RWPE2 (cell line): ENCODE measurements at regions not wholly inside any gene's neighbourhood (a gene's known extent, or its start where the extent isn't known, plus 50 kb on each side); places are given as distances from the start of the nearest gene placed in this dataset.

Experiments used
- ATAC-seq: fragments of 200-7000 bp; cut with Tn5 transposase; 3 replicates; pipeline ENCODE4 v1.9.1; 2021; ENCODE audit warnings: low read depth
- DNase-seq: peaks from one replicate; pipeline ENCODE4 v3.0.0-alpha.2; 2020; ENCODE audit warnings: low spot score
- H3K27ac ChIP-seq: fragments of 450-650 bp; 2 replicates; pipeline ENCODE4 v1.5.1; 2017; ENCODE audit warnings: mild to moderate bottlenecking; ENCODE audit not compliant: poor library complexity, severe bottlenecking
- H3K27me3 ChIP-seq: fragments of 250-450 bp; sonication (Bioruptor Pico); 2 replicates; pipeline ENCODE4 v1.5.1; 2021; ENCODE audit warnings: mild to moderate bottlenecking, moderate library complexity; ENCODE audit not compliant: insufficient read depth, poor library complexity, severe bottlenecking
- H3K36me3 ChIP-seq: fragments of 250-450 bp; sonication (Bioruptor Pico); 2 replicates; pipeline ENCODE4 v1.5.1; 2020; ENCODE audit warnings: low read depth, mild to moderate bottlenecking, moderate library complexity
- H3K4me1 ChIP-seq: fragments of 250-450 bp; sonication (Bioruptor Pico); 2 replicates; pipeline ENCODE4 v1.5.1; 2021; ENCODE audit warnings: mild to moderate bottlenecking, moderate library complexity; ENCODE audit not compliant: insufficient read depth, poor library complexity, severe bottlenecking
- H3K4me3 ChIP-seq: fragments of 250-450 bp; sonication (Bioruptor Pico); 2 replicates; pipeline ENCODE4 v1.5.1; 2021; ENCODE audit warnings: mild to moderate bottlenecking, moderate library complexity; ENCODE audit not compliant: severe bottlenecking
- H3K9me3 ChIP-seq: fragments of 250-450 bp; sonication (Bioruptor Pico); 2 replicates; pipeline ENCODE4 v1.5.1; 2021; ENCODE audit warnings: mild to moderate bottlenecking, moderate library complexity; ENCODE audit not compliant: severe bottlenecking
- TF ChIP-seq, protein P1 (sequence below): fragments of 450-650 bp; IDR thresholded peaks from one replicate; pipeline ENCODE4 v1.5.1; 2017; ENCODE audit warnings: mild to moderate bottlenecking, moderate library complexity; ENCODE audit not compliant: poor library complexity, severe bottlenecking

DNA sequence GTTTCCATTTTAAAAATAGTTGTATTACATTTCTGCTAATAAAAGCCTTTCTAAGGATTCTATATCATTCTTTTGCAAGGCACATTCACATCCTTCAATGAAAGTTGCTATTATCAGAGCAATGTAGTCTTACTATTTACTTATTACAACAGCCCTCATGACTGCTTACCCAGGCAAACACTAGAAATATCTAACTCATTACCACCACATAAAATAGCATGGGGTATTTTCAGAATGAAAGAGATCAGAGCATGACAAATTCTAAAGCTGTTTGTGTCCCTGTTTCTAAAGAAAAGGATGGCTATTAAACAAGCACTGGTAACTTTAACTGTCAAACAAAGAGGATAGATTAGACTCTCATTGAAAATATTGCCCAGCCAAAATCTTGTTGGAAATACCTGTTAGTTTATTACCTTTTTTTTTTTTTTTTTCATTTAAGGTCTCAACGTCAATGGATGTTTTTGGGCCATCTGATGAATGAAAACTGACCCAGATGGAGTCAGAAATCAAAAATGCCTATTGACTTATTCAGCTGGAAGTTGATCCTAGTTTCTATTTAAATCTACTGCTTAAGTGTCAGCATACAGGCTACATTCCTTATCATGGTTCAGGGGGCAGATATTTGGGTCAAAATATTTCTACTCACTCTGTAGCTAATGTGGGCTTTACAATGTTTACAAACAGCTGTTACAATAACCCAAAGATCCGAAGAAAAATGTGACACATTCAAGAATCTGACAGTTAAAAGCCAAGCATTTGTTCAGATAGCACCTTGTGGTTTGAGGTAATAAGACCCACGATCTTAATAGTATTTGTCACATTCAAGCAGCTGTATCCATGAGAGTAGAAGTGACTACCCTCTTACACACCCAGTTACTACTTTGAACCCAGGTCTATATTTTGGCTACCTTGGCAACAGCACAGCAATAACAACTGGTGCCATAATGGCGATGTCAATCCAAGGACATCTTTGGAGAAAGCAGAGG lies 554.8 kb upstream of the MEF2C start:
- no peak for DNase-seq
- H3K4me1 ChIP-seq: no peaks in the 10 kb centered on the region
- H3K27ac ChIP-seq: no peak overlapping the region
- no peaks in the 10 kb centered on the region for H3K9me3 ChIP-seq
- ATAC-seq: no peak
- no peaks in the 10 kb centered on the region for H3K27me3 ChIP-seq
- no peaks in the 10 kb centered on the region for H3K36me3 ChIP-seq
- no peak overlapping the region for H3K4me3 ChIP-seq
- TF ChIP-seq, protein P1, sequence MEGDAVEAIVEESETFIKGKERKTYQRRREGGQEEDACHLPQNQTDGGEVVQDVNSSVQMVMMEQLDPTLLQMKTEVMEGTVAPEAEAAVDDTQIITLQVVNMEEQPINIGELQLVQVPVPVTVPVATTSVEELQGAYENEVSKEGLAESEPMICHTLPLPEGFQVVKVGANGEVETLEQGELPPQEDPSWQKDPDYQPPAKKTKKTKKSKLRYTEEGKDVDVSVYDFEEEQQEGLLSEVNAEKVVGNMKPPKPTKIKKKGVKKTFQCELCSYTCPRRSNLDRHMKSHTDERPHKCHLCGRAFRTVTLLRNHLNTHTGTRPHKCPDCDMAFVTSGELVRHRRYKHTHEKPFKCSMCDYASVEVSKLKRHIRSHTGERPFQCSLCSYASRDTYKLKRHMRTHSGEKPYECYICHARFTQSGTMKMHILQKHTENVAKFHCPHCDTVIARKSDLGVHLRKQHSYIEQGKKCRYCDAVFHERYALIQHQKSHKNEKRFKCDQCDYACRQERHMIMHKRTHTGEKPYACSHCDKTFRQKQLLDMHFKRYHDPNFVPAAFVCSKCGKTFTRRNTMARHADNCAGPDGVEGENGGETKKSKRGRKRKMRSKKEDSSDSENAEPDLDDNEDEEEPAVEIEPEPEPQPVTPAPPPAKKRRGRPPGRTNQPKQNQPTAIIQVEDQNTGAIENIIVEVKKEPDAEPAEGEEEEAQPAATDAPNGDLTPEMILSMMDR: no peak

DNA sequence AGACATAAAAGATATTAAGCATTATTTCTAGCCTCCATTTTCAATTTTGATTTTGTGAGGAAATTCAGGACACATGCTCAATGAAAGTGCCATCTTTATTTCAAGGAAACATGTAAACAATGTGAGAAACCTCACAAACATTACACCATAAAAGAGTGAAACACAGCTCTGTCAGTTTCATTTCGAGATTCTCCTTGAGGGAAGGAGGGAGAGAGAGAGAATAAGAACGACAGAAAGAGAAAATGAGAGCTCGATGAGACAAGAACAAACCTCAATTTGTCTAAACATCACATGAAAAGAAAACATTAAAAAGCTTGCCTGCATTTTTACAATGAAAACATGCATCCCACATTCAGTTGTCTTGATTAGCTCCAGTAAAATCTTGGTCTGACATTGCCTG lies 553.5 kb upstream of the MEF2C start:
- Histone ChIP-seq H3K4me3 (no peak overlapping the region), H3K36me3 (no peaks in the 10 kb centered on the region), H3K4me1 (no peaks in the 10 kb centered on the region), H3K27me3 (no peaks in the 10 kb centered on the region), H3K27ac (no peak overlapping the region), H3K9me3 (no peaks in the 10 kb centered on the region)
- DNase-seq: no peak
- TF ChIP-seq, protein P1: no peak
- ATAC-seq: no peak

DNA sequence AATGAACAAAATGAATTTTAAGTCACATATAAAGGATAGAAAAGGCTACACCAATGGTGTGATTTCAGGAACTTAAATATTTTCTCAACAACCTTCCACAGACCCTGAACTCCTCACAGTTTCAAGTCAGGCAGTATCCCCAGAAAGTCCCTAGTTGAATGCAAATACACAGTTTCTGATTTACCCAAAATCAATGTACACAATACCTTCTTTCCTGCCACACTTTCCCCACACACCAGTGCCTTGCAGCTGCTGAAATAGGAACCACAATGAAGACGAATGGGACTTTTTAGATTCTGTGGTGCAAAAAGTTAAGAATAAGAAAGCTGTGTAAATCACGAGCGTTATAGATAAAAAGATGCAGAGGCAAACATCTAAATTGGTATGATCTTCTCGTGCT lies 552.4 kb upstream of the MEF2C start:
- no peaks in the 10 kb centered on the region for H3K36me3 ChIP-seq
- no peak overlapping the region for H3K4me3 ChIP-seq
- no peaks in the 10 kb centered on the region for H3K9me3 ChIP-seq
- H3K4me1 ChIP-seq: no peaks in the 10 kb centered on the region
- ATAC-seq: no peak
- no peaks in the 10 kb centered on the region for H3K27me3 ChIP-seq
- no peak for DNase-seq
- TF ChIP-seq, protein P1: no peak
- no peak overlapping the region for H3K27ac ChIP-seq

DNA sequence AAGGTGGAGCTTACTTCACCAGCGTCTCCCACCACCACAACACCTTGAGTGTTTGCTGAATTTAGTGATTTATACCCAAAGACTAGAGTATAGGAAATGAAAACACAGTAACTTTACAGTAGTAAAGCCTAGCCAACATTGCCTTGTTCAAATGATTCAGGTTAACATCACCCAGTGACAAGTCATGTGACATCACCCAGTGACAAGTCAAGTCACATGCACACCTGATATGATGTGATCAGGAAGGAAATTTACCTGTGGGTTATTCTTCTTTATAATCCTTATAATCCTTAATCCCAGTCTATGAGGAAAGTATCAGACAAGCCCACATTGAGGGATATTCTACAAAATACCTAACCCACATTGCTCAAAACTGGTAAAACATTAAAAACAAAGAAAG lies 545.6 kb upstream of the MEF2C start:
- TF ChIP-seq, protein P1: no peak
- no peak overlapping the region for H3K4me3 ChIP-seq
- no peaks in the 10 kb centered on the region for H3K36me3 ChIP-seq
- DNase-seq: no peak
- H3K4me1 ChIP-seq: no peaks in the 10 kb centered on the region
- H3K9me3 ChIP-seq: no peaks in the 10 kb centered on the region
- no peak for ATAC-seq
- H3K27ac ChIP-seq: no peak overlapping the region
- no peaks in the 10 kb centered on the region for H3K27me3 ChIP-seq

DNA sequence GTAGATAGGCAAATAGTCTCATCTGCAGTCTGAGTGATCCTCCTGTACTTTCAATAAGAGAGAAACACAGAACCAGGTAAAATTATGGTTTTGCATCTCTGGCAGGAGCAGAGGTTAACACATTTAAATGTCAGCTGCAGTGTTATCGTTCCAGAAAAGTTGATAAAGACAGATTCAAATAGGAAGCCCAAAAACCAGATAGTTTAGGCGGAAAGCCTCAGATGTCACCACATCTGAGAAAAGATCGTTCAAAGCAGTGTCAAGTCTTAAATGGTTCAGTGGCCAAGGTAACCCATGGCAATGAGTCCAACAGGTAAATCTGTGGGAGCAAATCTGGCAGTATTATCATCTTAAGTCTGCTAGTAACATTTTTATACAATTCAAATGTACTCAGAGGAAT lies 542.1 kb upstream of the MEF2C start:
- H3K4me1 ChIP-seq: peaks cover 6% of the 10 kb centered on the region
- no peaks in the 10 kb centered on the region for H3K36me3 ChIP-seq
- H3K27me3 ChIP-seq: peaks cover 3% of the 10 kb centered on the region
- no peaks in the 10 kb centered on the region for H3K9me3 ChIP-seq
- no peak overlapping the region for H3K27ac ChIP-seq
- no peak overlapping the region for H3K4me3 ChIP-seq
- ATAC-seq: no peak
- TF ChIP-seq, protein P1: no peak
- DNase-seq: no peak
